Ovary (tissue), 7 donors: ENCODE measurements at regions not wholly inside any gene's neighbourhood (a gene's known extent, or its start where the extent isn't known, plus 50 kb on each side); places are given as distances from the start of the nearest gene placed in this dataset.

Experiments used
- DNase-seq, 5 donors: peaks; one replicate each; pipeline ENCODE4 v3.0.0-alpha.2; 2019 to 2020
- H3K27ac ChIP-seq, 2 donors: fragments of 200-600 bp; one replicate each; pipeline versions ENCODE4 v1.5.1 to v1.8.0; 2019 to 2022
- H3K27me3 ChIP-seq: fragments of 200-600 bp; one replicate; pipeline ENCODE4 v1.8.0; 2022
- H3K36me3 ChIP-seq: fragments of 200-600 bp; sonication (generic); one replicate; pipeline ENCODE4 v1.5.1; 2019
- H3K4me1 ChIP-seq: one replicate; pipeline ENCODE4 v1.8.1; 2013; ENCODE audit warnings: mild to moderate bottlenecking, moderate library complexity; ENCODE audit not compliant: insufficient read depth
- H3K4me3 ChIP-seq: fragments of 200-600 bp; sonication (generic); one replicate; pipeline ENCODE4 v1.5.1; 2017
- H3K9me3 ChIP-seq, 2 donors: fragments of 200-600 bp in 1 of 2; sonication (generic) in 1 of 2; one replicate each; pipeline versions ENCODE4 v1.5.1 to v1.8.1; 2013 to 2019; ENCODE audit warnings: mild to moderate bottlenecking in 1 of 2, moderate library complexity in 1 of 2
- CTCF ChIP-seq, 3 donors: fragments of 450-650 bp in 2 of 3; fragments of 200-600 bp in 1 of 3; IDR thresholded peaks; one replicate each; pipeline versions ENCODE4 v1.5.1 to v1.8.0; 2016 to 2022; ENCODE audit warnings: antibody characterized with exemption in 3 of 3, mild to moderate bottlenecking in 1 of 3
- EP300 ChIP-seq: sonication (generic); formaldehyde crosslinking; IDR thresholded peaks from one replicate; pipeline ENCODE4 v1.6.1; 2017; ENCODE audit warnings: antibody characterized with exemption
- POLR2A ChIP-seq: fragments of 450-650 bp; IDR thresholded peaks from one replicate; pipeline ENCODE4 v1.6.1; 2017; ENCODE audit warnings: antibody characterized with exemption, mild to moderate bottlenecking, moderate library complexity
- WGBS, 3 donors: extraction: QIAGEN DNeasy Blood & Tissue Kit in 1 of 3; methylation state at CpG; one replicate each; pipeline versions ENCODE4 v1.1.5 to v1.1.7; 2013 to 2017; 5-methylcytosine and 5-hydroxymethylcytosine counted together
- intact Hi-C, 4 donors: fragments of 100-400 bp; cut with DNase I; formaldehyde crosslinking; loops; one replicate each; pipeline versions ENCODE4 v1.11.0 to v1.15.1; 2022 to 2023
- donor health status: DM: no; HTN: no; CAD: no; lungs with moderate emphysema.
- donor health status: DM: no; HTN: no; CAD: no.
- donor health status: Bipolar disorder and iron deficiency.
- donor health status: DM: no; HTN: no; CAD: no.
- donor health status: DM: yes; HTN: yes; CAD: no.

GRCh38 chr2:163419000-163419830, 316.6 kb downstream of the FIGN start:
- Histone ChIP-seq H3K4me3 (no peak overlapping the region), H3K4me1 (no peaks in the 10 kb centered on the region), H3K27me3 (no peaks in the 10 kb centered on the region), H3K27ac (no peak overlapping the region), H3K9me3 (no peaks in the 10 kb centered on the region), H3K36me3 (no peaks in the 10 kb centered on the region)
- intact Hi-C loops: no loop called here
- TF ChIP-seq POLR2A (no peak), EP300 (no peak), CTCF (IDR thresholded peaks at IDR 0.05) (no peak)
- 72 to 75% (median 73%) methylated on average over 4 of the region's 4 CpGs for WGBS, 3 donors
- no peak for DNase-seq

GRCh38 chr2:163417596-163418337, 318.0 kb downstream of the FIGN start:
- DNase-seq: no peak
- no peaks in the 10 kb centered on the region for H3K27me3 ChIP-seq
- 88 to 91% (median 89%) methylated on average over 2 of the region's 2 CpGs for WGBS, 3 donors
- no peaks in the 10 kb centered on the region for H3K36me3 ChIP-seq
- intact Hi-C loops: no loop called here
- H3K4me3 ChIP-seq: no peak overlapping the region
- H3K27ac ChIP-seq: no peak overlapping the region
- no peaks in the 10 kb centered on the region for H3K9me3 ChIP-seq
- no peaks in the 10 kb centered on the region for H3K4me1 ChIP-seq
- TF ChIP-seq CTCF (IDR thresholded peaks at IDR 0.05) (no peak), POLR2A (no peak), EP300 (no peak)

GRCh38 chr2:163414121-163414520, 321.7 kb downstream of the FIGN start:
- no peak for DNase-seq
- TF ChIP-seq EP300 (no peak), CTCF (IDR thresholded peaks at IDR 0.05) (no peak), POLR2A (no peak)
- 75 to 79% (median 78%) methylated on average over 3 of the region's 3 CpGs for WGBS, 3 donors

GRCh38 chr2:163407296-163407695, 328.5 kb downstream of the FIGN start:
- DNase-seq: no peak
- H3K36me3 ChIP-seq: no peaks in the 10 kb centered on the region

More at GRCh38 chr2:163414121-163414520, 321.7 kb downstream of the FIGN start:
- Histone ChIP-seq H3K27me3 (no peaks in the 10 kb centered on the region), H3K4me3 (no peak overlapping the region), H3K9me3 (no peaks in the 10 kb centered on the region), H3K4me1 (no peaks in the 10 kb centered on the region), H3K36me3 (no peaks in the 10 kb centered on the region), H3K27ac (no peak overlapping the region)
- intact Hi-C loops: no loop called here

More at GRCh38 chr2:163407296-163407695, 328.5 kb downstream of the FIGN start:
- WGBS, 3 donors: 7 to 29% (median 12%) methylated on average over 3 of the region's 3 CpGs
- Histone ChIP-seq H3K4me3 (no peak overlapping the region), H3K4me1 (no peaks in the 10 kb centered on the region), H3K27me3 (no peaks in the 10 kb centered on the region), H3K9me3 (no peaks in the 10 kb centered on the region), H3K27ac (no peak overlapping the region)
- intact Hi-C loops: no loop called here
- TF ChIP-seq EP300 (no peak), CTCF (IDR thresholded peaks at IDR 0.05) (no peak), POLR2A (no peak)
